BE2C (cell line): ENCODE measurements at regions not wholly inside any gene's neighbourhood (a gene's known extent, or its start where the extent isn't known, plus 50 kb on each side); places are given as distances from the start of the nearest gene placed in this dataset.

ENCODE experiments used
- DNase-seq: peaks from one replicate; pipeline ENCODE4 v3.0.0-alpha.2; 2020
- H3K27me3 ChIP-seq: fragments of 250-450 bp; sonication (Bioruptor Pico); 2 replicates; pipeline ENCODE4 v1.5.1; 2020; ENCODE audit warnings: mild to moderate bottlenecking
- H3K36me3 ChIP-seq: fragments of 250-450 bp; sonication (Bioruptor Pico); 2 replicates; pipeline ENCODE4 v1.5.1; 2020; ENCODE audit warnings: mild to moderate bottlenecking
- H3K4me1 ChIP-seq: fragments of 250-450 bp; sonication (Bioruptor Pico); 2 replicates; pipeline ENCODE4 v1.5.1; 2020
- H3K4me3 ChIP-seq: 2 replicates; pipeline ENCODE4 v1.5.1; 2011; ENCODE audit warnings: low read depth, low read length
- H3K9me3 ChIP-seq: fragments of 250-450 bp; sonication (Bioruptor Pico); 2 replicates; pipeline ENCODE4 v1.5.1; 2020
- TF ChIP-seq, protein P1 (sequence below): IDR thresholded peaks from 2 replicates; pipeline ENCODE4 v1.5.1; 2012; ENCODE audit warnings: mild to moderate bottlenecking, low read depth, low read length

DNA sequence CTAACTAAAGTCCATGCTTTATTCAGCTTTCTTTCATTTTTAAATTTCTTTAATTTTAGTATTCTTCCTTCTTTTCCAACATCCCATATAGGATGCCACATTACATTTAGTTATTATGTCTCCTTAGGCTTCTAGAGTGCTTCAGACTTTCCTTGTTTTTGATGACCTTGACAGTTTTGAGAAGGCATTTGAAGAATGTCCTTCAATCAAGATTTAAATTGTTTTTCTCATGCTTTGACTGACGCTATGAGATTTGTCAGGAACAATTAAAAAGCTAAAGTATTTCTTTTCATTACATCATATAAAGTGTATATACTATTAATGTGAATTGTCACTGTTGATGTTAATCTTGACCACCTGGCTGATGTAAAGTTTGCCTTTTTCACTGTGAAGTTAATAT is 173.7 kb upstream of the LYPLAL1 start:
- TF ChIP-seq, protein P1, sequence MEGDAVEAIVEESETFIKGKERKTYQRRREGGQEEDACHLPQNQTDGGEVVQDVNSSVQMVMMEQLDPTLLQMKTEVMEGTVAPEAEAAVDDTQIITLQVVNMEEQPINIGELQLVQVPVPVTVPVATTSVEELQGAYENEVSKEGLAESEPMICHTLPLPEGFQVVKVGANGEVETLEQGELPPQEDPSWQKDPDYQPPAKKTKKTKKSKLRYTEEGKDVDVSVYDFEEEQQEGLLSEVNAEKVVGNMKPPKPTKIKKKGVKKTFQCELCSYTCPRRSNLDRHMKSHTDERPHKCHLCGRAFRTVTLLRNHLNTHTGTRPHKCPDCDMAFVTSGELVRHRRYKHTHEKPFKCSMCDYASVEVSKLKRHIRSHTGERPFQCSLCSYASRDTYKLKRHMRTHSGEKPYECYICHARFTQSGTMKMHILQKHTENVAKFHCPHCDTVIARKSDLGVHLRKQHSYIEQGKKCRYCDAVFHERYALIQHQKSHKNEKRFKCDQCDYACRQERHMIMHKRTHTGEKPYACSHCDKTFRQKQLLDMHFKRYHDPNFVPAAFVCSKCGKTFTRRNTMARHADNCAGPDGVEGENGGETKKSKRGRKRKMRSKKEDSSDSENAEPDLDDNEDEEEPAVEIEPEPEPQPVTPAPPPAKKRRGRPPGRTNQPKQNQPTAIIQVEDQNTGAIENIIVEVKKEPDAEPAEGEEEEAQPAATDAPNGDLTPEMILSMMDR: no peak

DNA sequence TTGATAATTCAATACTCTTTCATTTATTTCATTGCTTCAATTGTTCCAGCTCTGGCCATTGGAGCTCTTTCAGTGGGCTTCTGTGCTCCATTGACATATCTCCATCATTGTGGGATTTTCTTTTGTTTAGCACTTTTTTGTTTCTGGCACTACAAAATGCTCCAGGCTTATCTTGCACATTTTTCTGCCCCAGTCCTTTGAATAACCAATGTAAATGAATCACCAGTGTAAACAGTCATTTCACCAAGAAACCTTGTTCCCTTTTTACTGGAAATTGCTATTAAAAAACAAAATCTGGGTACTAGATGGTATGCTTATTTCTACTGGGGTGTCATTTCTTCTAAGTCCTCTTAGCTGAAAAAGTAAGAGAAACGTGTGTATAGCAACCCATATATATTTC is 173.0 kb upstream of the LYPLAL1 start:
- TF ChIP-seq, protein P1: no peak
- Histone ChIP-seq H3K27me3 (no peaks in the 10 kb centered on the region), H3K9me3 (no peaks in the 10 kb centered on the region), H3K36me3 (no peaks in the 10 kb centered on the region), H3K4me1 (no peaks in the 10 kb centered on the region), H3K4me3 (no peak overlapping the region)
- no peak for DNase-seq

More for the DNA sequence above, 173.7 kb upstream of the LYPLAL1 start:
- Histone ChIP-seq H3K4me1 (no peaks in the 10 kb centered on the region), H3K27me3 (no peaks in the 10 kb centered on the region), H3K4me3 (no peak overlapping the region), H3K36me3 (no peaks in the 10 kb centered on the region), H3K9me3 (no peaks in the 10 kb centered on the region)
- DNase-seq: no peak

DNA sequence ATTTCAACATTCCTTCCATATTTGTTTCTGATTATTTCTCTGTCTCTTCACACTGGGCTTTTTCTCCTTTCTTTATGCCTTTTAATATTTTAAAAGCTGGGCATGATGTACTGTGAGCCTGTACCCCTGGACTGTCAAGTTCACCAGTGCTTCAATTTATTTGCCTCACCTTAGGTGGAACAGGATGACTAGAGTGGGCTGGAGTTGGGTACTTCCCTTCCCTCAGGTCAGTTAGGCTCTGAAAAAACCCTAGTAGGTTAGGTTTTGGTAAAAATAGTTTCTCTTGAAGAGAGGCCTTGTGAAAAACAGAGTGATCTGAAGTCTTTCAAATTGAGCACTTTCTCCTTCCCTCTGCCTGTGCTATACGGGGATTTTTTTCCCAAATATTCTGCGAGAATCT is 163.0 kb upstream of the LYPLAL1 start:
- no peak for DNase-seq
- Histone ChIP-seq H3K4me1 (no peaks in the 10 kb centered on the region), H3K9me3 (no peaks in the 10 kb centered on the region), H3K4me3 (no peak overlapping the region), H3K27me3 (no peaks in the 10 kb centered on the region), H3K36me3 (no peaks in the 10 kb centered on the region)
- TF ChIP-seq, protein P1: no peak

DNA sequence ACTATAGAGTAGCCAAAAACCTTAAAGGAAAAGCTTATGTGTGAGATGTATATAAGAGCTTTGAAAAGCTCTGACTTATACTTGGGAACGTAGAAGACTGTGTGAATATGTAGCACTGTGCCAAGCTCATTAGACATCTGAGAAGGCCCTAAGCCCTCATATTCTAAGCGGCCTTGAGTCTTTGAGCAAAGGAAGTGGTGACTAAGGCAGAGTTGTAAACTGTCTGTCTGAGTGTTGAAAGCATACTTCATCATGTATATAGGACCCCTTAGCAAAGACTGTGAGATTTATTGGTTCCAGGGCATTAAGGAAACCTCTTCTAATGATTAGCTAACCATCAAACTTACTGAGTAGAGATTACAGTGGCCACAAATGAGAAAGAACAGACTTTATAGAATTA is 153.3 kb upstream of the LYPLAL1 start:
- no peaks in the 10 kb centered on the region for H3K9me3 ChIP-seq
- no peaks in the 10 kb centered on the region for H3K36me3 ChIP-seq
- DNase-seq: no peak
- no peak overlapping the region for H3K4me3 ChIP-seq
- H3K4me1 ChIP-seq: no peaks in the 10 kb centered on the region
- TF ChIP-seq, protein P1: no peak
- H3K27me3 ChIP-seq: no peaks in the 10 kb centered on the region

DNA sequence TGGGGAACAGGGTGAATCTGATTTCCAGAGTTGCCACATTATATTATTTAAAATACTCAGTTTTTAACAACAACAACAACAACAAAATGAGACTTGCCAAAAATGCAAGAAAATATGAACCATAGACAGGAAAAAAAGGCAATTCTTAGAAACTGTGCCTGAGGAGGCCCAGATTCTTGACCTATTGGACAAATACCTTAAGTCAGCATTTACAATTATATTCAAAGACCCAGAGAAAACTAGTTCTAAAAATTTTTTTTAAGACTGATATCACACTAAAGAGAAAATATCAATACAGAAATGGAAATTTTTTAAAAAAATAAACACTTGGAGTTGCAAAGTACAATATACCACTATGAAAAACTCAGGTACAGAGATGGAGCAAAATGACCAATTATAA is 152.8 kb upstream of the LYPLAL1 start:
- no peak for DNase-seq
- Histone ChIP-seq H3K36me3 (no peaks in the 10 kb centered on the region), H3K9me3 (no peaks in the 10 kb centered on the region), H3K4me3 (no peak overlapping the region), H3K27me3 (no peaks in the 10 kb centered on the region), H3K4me1 (no peaks in the 10 kb centered on the region)
- TF ChIP-seq, protein P1: no peak

DNA sequence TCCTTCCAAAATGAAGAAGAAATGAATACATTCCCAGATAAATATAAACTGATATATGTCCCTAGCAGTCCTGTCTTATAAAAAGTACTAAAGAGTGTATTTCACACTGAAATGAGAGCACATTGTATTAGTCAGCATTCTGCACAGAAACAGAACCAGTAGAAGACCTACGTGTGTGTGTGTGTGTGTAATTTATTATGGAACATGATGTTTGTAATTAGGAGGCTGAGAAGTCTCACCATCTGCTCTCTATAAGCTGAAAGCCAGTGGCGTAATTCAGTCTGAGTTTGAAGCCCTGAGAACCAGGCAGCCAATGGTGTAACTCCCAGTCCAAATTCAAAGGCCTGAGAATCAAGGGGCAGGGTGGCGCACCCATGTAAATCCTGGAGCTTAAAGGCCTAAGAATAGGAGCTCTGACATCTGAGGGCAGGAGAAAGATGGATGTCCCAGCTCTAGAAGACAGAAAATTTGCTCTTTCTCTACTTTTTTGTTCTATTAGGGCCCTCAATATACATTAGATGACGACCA is 146.5 kb upstream of the LYPLAL1 start:
- TF ChIP-seq, protein P1: no peak

More for the DNA sequence above, 146.5 kb upstream of the LYPLAL1 start:
- H3K4me3 ChIP-seq: no peak overlapping the region
- H3K36me3 ChIP-seq: no peaks in the 10 kb centered on the region
- no peaks in the 10 kb centered on the region for H3K9me3 ChIP-seq
- DNase-seq: no peak
- no peaks in the 10 kb centered on the region for H3K4me1 ChIP-seq
- no peaks in the 10 kb centered on the region for H3K27me3 ChIP-seq
